WTC11 (cell line): ENCODE measurements at regions not wholly inside any gene's neighbourhood (a gene's known extent, or its start where the extent isn't known, plus 50 kb on each side); places are given as distances from the start of the nearest gene placed in this dataset.

Source experiments
- ATAC-seq: fragments of 200-7000 bp; cut with Tn5 transposase; 2 replicates; pipeline ENCODE4 v1.10.0; 2021; ENCODE audit warnings: mild to moderate bottlenecking, moderate library complexity
- CTCF ChIA-PET: fragments of 300-600 bp; sonication (Branson Sonifier 250); formaldehyde crosslinking; loops from one replicate; lab custom pipeline; 2021; ENCODE audit warnings: antibody characterized with exemption; lab: Charles Lee
- POLR2A ChIA-PET: fragments of 350-600 bp; sonication (Branson Sonifier 250); formaldehyde crosslinking; loops from one replicate; lab custom pipeline; 2021; ENCODE audit warnings: antibody characterized with exemption; lab: Charles Lee
- DNase-seq: peaks from one replicate; pipeline ENCODE4 v3.0.0; 2021; ENCODE audit warnings: low spot score
- H3K27ac Mint-ChIP-seq: 2 replicates; pipeline ENCODE4 v1.8.0; 2021; ENCODE audit warnings: mixed read lengths
- H3K27me3 Mint-ChIP-seq: 2 replicates; pipeline ENCODE4 v1.8.0; 2021; ENCODE audit warnings: low read depth, mild to moderate bottlenecking, moderate library complexity, mixed read lengths
- H3K36me3 Mint-ChIP-seq: 2 replicates; pipeline ENCODE4 v1.8.0; 2021; ENCODE audit warnings: mixed read lengths
- H3K4me1 Mint-ChIP-seq: 2 replicates; pipeline ENCODE4 v1.8.0; 2022; ENCODE audit warnings: mixed read lengths
- H3K4me3 Mint-ChIP-seq: 2 replicates; pipeline ENCODE4 v1.8.0; 2021; ENCODE audit warnings: mild to moderate bottlenecking, moderate library complexity, mixed read lengths
- H3K9me3 Mint-ChIP-seq: 2 replicates; pipeline ENCODE4 v1.8.0; 2021; ENCODE audit warnings: mixed read lengths
- AFF4 ChIP-seq: sonication (generic); formaldehyde crosslinking; IDR thresholded peaks from 2 replicates; pipeline ENCODE4 v1.8.1; 2023; ENCODE audit warnings: mild to moderate bottlenecking, missing genetic modification reagents, borderline replicate concordance
- CREB1 ChIP-seq: sonication (generic); formaldehyde crosslinking; IDR thresholded peaks from 2 replicates; pipeline ENCODE4 v1.8.0; 2023; ENCODE audit warnings: mild to moderate bottlenecking, missing genetic modification reagents
- EMX1 ChIP-seq: fragments of 250-450 bp; sonication (Bioruptor Pico); IDR thresholded peaks from 2 replicates; pipeline ENCODE4 v1.8.0; 2021; ENCODE audit warnings: mild to moderate bottlenecking
- ETV6 ChIP-seq: sonication (generic); formaldehyde crosslinking; IDR thresholded peaks from 2 replicates; pipeline ENCODE4 v1.8.1; 2022; ENCODE audit warnings: mild to moderate bottlenecking, missing genetic modification reagents
- FOXJ3 ChIP-seq: sonication (generic); formaldehyde crosslinking; IDR thresholded peaks from 2 replicates; pipeline ENCODE4 v1.9.0; 2021; ENCODE audit warnings: missing genetic modification reagents, mild to moderate bottlenecking, borderline replicate concordance
- FOXP1 ChIP-seq: sonication (generic); formaldehyde crosslinking; IDR thresholded peaks from 2 replicates; pipeline ENCODE4 v1.8.0; 2022; ENCODE audit warnings: missing genetic modification reagents, mild to moderate bottlenecking, moderate library complexity, borderline replicate concordance
- IRF2 ChIP-seq: sonication (generic); formaldehyde crosslinking; IDR thresholded peaks from 2 replicates; pipeline ENCODE4 v1.8.0; 2022; ENCODE audit warnings: low read depth, missing genetic modification reagents, borderline replicate concordance
- KAT7 ChIP-seq: sonication (generic); formaldehyde crosslinking; IDR thresholded peaks from 2 replicates; pipeline ENCODE4 v1.8.1; 2023; ENCODE audit warnings: missing genetic modification reagents, mild to moderate bottlenecking, borderline replicate concordance
- MYBL2 ChIP-seq: sonication (generic); formaldehyde crosslinking; IDR thresholded peaks from 2 replicates; pipeline ENCODE4 v1.8.1; 2023; ENCODE audit warnings: mild to moderate bottlenecking, moderate library complexity, missing genetic modification reagents
- NFATC4 ChIP-seq: fragments of 250-450 bp; sonication (Bioruptor Pico); IDR thresholded peaks from 2 replicates; pipeline ENCODE4 v1.9.0; 2021; ENCODE audit warnings: mild to moderate bottlenecking
- ZMAT4 ChIP-seq: fragments of 250-450 bp; sonication (Bioruptor Pico); IDR thresholded peaks from 2 replicates; pipeline ENCODE4 v1.9.0; 2021; ENCODE audit warnings: mild to moderate bottlenecking
- ZNF121 ChIP-seq: sonication (generic); formaldehyde crosslinking; IDR thresholded peaks from 2 replicates; pipeline ENCODE4 v1.8.0; 2023; ENCODE audit warnings: missing genetic modification reagents
- ZNF263 ChIP-seq: sonication (generic); formaldehyde crosslinking; IDR thresholded peaks from 2 replicates; pipeline ENCODE4 v1.8.1; 2022; ENCODE audit warnings: low read depth, mild to moderate bottlenecking, moderate library complexity, missing genetic modification reagents
- ZNF396 ChIP-seq: fragments of 250-450 bp; sonication (Bioruptor Pico); IDR thresholded peaks from 2 replicates; pipeline ENCODE4 v1.8.0; 2021; ENCODE audit warnings: mild to moderate bottlenecking, moderate library complexity, borderline replicate concordance
- ZNF423 ChIP-seq: fragments of 250-450 bp; sonication (Bioruptor Pico); IDR thresholded peaks from 2 replicates; pipeline ENCODE4 v2.1.2; 2022; ENCODE audit warnings: mild to moderate bottlenecking, moderate library complexity
- TF ChIP-seq, protein P1 (sequence below): fragments of 250-450 bp; sonication (Bioruptor Pico); IDR thresholded peaks from 2 replicates; pipeline ENCODE4 v1.9.0; 2021; ENCODE audit warnings: mild to moderate bottlenecking, borderline replicate concordance
- TF ChIP-seq, protein P2 (sequence below): sonication (generic); formaldehyde crosslinking; IDR thresholded peaks from 2 replicates; pipeline ENCODE4 v1.8.1; 2022; ENCODE audit warnings: missing genetic modification reagents, borderline replicate concordance
- TF ChIP-seq, protein P3 (sequence below): sonication (generic); formaldehyde crosslinking; conservative IDR thresholded peaks from 2 replicates; pipeline ENCODE4 v1.8.1; 2023; ENCODE audit warnings: mild to moderate bottlenecking, low read depth, missing genetic modification reagents, moderate library complexity
- TF ChIP-seq, protein P4 (sequence below): sonication (generic); formaldehyde crosslinking; IDR thresholded peaks from 2 replicates; pipeline ENCODE4 v1.8.1; 2022; ENCODE audit warnings: low read depth, mild to moderate bottlenecking, moderate library complexity, missing genetic modification reagents, borderline replicate concordance
- TF ChIP-seq, protein P5 (sequence below): sonication (generic); formaldehyde crosslinking; IDR thresholded peaks from 2 replicates; pipeline ENCODE4 v1.8.1; 2023; ENCODE audit warnings: mild to moderate bottlenecking, missing genetic modification reagents

GRCh38 chr6:86595641-86596040, 341.7 kb upstream of the HTR1E start:
- Mint-ChIP-seq H3K4me1 (peaks cover 4% of the 10 kb centered on the region; the same call in 1 of the 2 replicates), H3K27me3 (no peaks in the 10 kb centered on the region), H3K36me3 (no peaks in the 10 kb centered on the region), H3K4me3 (no peak overlapping the region), H3K27ac (no peak overlapping the region), H3K9me3 (no peaks in the 10 kb centered on the region)
- ChIA-PET CTCF (no interaction called here), POLR2A (no interaction called here)
- TF ChIP-seq CREB1 (CRISPR knock-in tag) (no peak), NFATC4 (CRISPR knock-in tag) (no peak), FOXP1 (no peak), MYBL2 (CRISPR knock-in tag) (no peak), KAT7 (CRISPR knock-in tag) (no peak), ZNF121 (CRISPR knock-in tag) (no peak), ZMAT4 (CRISPR knock-in tag) (no peak), IRF2 (CRISPR knock-in tag) (no peak), ZNF263 (CRISPR knock-in tag) (no peak)
- TF ChIP-seq, protein P1, sequence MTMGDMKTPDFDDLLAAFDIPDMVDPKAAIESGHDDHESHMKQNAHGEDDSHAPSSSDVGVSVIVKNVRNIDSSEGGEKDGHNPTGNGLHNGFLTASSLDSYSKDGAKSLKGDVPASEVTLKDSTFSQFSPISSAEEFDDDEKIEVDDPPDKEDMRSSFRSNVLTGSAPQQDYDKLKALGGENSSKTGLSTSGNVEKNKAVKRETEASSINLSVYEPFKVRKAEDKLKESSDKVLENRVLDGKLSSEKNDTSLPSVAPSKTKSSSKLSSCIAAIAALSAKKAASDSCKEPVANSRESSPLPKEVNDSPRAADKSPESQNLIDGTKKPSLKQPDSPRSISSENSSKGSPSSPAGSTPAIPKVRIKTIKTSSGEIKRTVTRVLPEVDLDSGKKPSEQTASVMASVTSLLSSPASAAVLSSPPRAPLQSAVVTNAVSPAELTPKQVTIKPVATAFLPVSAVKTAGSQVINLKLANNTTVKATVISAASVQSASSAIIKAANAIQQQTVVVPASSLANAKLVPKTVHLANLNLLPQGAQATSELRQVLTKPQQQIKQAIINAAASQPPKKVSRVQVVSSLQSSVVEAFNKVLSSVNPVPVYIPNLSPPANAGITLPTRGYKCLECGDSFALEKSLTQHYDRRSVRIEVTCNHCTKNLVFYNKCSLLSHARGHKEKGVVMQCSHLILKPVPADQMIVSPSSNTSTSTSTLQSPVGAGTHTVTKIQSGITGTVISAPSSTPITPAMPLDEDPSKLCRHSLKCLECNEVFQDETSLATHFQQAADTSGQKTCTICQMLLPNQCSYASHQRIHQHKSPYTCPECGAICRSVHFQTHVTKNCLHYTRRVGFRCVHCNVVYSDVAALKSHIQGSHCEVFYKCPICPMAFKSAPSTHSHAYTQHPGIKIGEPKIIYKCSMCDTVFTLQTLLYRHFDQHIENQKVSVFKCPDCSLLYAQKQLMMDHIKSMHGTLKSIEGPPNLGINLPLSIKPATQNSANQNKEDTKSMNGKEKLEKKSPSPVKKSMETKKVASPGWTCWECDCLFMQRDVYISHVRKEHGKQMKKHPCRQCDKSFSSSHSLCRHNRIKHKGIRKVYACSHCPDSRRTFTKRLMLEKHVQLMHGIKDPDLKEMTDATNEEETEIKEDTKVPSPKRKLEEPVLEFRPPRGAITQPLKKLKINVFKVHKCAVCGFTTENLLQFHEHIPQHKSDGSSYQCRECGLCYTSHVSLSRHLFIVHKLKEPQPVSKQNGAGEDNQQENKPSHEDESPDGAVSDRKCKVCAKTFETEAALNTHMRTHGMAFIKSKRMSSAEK (CRISPR knock-in tag) = no peak
- DNase-seq = no peak
- no peak for ATAC-seq

DNA sequence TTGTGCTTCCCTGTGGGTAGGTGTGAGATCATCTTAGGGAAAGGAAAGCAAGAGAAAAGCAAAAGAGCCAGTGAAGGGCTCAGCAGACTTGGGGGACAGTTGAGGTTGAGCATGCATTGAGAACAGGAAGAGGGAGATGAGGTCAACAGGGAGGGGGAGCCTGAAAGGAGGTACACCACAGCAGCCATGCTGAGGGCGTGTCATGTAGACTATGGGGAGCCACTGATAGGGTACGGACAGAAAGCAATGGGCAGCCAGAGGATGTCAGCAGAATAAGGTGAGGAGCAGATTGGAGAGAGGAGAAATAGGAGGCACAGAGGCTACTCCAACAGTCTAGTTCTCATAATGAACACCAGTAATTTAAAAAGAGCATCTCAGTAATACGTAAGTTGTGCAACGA, 351.1 kb upstream of the HTR1E start:
- ChIA-PET POLR2A (no interaction called here), CTCF (no interaction called here)
- H3K9me3 Mint-ChIP-seq = peaks cover 46% of the 10 kb centered on the region
- peaks cover 23% of the 10 kb centered on the region for H3K36me3 Mint-ChIP-seq
- no peak overlapping the region for H3K27ac Mint-ChIP-seq
- ATAC-seq (no peak), DNase-seq (no peak)
- H3K4me1 Mint-ChIP-seq = no peaks in the 10 kb centered on the region
- no peaks in the 10 kb centered on the region; the same call in 1 of the 2 replicates for H3K27me3 Mint-ChIP-seq
- no peak overlapping the region for H3K4me3 Mint-ChIP-seq
- TF ChIP-seq, protein P2, sequence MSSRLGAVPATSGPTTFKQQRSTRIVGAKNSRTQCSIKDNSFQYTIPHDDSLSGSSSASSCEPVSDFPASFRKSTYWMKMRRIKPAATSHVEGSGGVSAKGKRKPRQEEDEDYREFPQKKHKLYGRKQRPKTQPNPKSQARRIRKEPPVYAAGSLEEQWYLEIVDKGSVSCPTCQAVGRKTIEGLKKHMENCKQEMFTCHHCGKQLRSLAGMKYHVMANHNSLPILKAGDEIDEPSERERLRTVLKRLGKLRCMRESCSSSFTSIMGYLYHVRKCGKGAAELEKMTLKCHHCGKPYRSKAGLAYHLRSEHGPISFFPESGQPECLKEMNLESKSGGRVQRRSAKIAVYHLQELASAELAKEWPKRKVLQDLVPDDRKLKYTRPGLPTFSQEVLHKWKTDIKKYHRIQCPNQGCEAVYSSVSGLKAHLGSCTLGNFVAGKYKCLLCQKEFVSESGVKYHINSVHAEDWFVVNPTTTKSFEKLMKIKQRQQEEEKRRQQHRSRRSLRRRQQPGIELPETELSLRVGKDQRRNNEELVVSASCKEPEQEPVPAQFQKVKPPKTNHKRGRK (CRISPR knock-in tag) = no peak
- TF ChIP-seq FOXP1 = no peak
- TF ChIP-seq FOXJ3 (CRISPR knock-in tag) = no peak
- TF ChIP-seq, protein P3, sequence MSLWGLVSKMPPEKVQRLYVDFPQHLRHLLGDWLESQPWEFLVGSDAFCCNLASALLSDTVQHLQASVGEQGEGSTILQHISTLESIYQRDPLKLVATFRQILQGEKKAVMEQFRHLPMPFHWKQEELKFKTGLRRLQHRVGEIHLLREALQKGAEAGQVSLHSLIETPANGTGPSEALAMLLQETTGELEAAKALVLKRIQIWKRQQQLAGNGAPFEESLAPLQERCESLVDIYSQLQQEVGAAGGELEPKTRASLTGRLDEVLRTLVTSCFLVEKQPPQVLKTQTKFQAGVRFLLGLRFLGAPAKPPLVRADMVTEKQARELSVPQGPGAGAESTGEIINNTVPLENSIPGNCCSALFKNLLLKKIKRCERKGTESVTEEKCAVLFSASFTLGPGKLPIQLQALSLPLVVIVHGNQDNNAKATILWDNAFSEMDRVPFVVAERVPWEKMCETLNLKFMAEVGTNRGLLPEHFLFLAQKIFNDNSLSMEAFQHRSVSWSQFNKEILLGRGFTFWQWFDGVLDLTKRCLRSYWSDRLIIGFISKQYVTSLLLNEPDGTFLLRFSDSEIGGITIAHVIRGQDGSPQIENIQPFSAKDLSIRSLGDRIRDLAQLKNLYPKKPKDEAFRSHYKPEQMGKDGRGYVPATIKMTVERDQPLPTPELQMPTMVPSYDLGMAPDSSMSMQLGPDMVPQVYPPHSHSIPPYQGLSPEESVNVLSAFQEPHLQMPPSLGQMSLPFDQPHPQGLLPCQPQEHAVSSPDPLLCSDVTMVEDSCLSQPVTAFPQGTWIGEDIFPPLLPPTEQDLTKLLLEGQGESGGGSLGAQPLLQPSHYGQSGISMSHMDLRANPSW = no peak
- no peak for TF ChIP-seq ZNF396
- no peak for TF ChIP-seq EMX1 (CRISPR knock-in tag)
- TF ChIP-seq AFF4 (CRISPR knock-in tag) = no peak
- no peak for TF ChIP-seq ETV6
- TF ChIP-seq, protein P4, sequence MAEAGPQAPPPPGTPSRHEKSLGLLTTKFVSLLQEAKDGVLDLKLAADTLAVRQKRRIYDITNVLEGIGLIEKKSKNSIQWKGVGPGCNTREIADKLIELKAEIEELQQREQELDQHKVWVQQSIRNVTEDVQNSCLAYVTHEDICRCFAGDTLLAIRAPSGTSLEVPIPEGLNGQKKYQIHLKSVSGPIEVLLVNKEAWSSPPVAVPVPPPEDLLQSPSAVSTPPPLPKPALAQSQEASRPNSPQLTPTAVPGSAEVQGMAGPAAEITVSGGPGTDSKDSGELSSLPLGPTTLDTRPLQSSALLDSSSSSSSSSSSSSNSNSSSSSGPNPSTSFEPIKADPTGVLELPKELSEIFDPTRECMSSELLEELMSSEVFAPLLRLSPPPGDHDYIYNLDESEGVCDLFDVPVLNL (CRISPR knock-in tag) = no peak
- TF ChIP-seq, protein P5, sequence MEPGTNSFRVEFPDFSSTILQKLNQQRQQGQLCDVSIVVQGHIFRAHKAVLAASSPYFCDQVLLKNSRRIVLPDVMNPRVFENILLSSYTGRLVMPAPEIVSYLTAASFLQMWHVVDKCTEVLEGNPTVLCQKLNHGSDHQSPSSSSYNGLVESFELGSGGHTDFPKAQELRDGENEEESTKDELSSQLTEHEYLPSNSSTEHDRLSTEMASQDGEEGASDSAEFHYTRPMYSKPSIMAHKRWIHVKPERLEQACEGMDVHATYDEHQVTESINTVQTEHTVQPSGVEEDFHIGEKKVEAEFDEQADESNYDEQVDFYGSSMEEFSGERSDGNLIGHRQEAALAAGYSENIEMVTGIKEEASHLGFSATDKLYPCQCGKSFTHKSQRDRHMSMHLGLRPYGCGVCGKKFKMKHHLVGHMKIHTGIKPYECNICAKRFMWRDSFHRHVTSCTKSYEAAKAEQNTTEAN (CRISPR knock-in tag) = no peak
- TF ChIP-seq ZNF121 (CRISPR knock-in tag) = no peak
- no peak for TF ChIP-seq ZNF423 (CRISPR knock-in tag)
